ENCODE measurements at regions not wholly inside any gene's neighbourhood (a gene's known extent, or its start where the extent isn't known, plus 50 kb on each side); places are given as distances from the start of the nearest gene placed in this dataset.

DNA sequence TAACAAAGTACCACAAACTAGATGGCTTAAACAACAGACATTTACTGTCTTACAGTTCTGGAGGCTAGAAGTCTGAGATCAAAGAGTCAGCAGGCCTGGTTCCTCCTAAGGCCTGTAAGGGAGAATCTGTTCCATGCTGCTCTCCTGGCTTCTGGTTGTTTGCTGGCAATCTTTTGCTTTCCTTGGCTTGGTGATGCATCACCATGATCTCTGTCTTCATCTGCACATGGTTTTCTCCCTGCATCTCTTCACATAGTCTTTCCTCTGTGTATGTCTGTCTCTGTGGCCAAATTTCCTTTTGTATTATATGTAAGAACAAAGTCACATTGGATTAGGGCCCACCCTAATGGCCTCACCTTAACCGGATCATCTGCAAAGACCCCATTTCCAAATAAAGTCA is 168.5 kb downstream of the CAPZA3 start:
- no peak for DNase-seq
- intact Hi-C loops (cut with micrococcal nuclease; ENCODE audit: unreplicated experiment), result no loop called here
- no peaks in the 10 kb centered on the region for H3K27me3 Mint-ChIP-seq (ENCODE audit: unreplicated experiment)
- H3K4me1 Mint-ChIP-seq (ENCODE audit: low read depth, unreplicated experiment), result no peaks in the 10 kb centered on the region
- TF ChIP-seq, protein P1, sequence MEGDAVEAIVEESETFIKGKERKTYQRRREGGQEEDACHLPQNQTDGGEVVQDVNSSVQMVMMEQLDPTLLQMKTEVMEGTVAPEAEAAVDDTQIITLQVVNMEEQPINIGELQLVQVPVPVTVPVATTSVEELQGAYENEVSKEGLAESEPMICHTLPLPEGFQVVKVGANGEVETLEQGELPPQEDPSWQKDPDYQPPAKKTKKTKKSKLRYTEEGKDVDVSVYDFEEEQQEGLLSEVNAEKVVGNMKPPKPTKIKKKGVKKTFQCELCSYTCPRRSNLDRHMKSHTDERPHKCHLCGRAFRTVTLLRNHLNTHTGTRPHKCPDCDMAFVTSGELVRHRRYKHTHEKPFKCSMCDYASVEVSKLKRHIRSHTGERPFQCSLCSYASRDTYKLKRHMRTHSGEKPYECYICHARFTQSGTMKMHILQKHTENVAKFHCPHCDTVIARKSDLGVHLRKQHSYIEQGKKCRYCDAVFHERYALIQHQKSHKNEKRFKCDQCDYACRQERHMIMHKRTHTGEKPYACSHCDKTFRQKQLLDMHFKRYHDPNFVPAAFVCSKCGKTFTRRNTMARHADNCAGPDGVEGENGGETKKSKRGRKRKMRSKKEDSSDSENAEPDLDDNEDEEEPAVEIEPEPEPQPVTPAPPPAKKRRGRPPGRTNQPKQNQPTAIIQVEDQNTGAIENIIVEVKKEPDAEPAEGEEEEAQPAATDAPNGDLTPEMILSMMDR (IDR thresholded peaks at IDR 0.05; ENCODE audit: unreplicated experiment), result no peak
- no peak overlapping the region for H3K27ac Mint-ChIP-seq (ENCODE audit: unreplicated experiment)
- no peaks in the 10 kb centered on the region for H3K36me3 Mint-ChIP-seq (ENCODE audit: insufficient read depth, unreplicated experiment)
- CTCF ChIA-PET, result no interaction called here
- no peak overlapping the region for H3K4me3 Mint-ChIP-seq (ENCODE audit: low read depth, unreplicated experiment)
- BruUV-seq (replicated peaks), result no TSS peak
- no peaks in the 10 kb centered on the region for H3K9me3 Mint-ChIP-seq (ENCODE audit: low read depth, unreplicated experiment)

DNA sequence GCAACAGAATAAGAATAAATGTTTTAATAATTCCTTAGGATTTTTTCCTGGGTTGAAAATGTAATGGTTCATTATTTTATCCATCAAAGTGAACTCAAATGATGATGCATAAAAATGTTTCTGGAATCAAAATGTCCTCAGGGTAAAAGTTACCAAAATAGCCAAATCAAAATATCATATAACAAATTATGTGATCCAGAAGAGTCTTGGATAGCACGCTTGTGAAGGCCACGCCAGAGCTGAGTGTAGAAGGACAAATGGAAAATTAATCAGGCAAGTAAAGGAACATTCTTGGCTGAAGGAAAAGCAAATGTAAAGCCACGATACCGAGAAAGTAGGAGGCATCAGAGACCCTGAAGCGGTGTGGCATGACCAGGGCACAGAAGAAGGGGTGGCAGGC is 169.2 kb downstream of the CAPZA3 start:
- CTCF ChIA-PET, result no interaction called here
- H3K4me3 Mint-ChIP-seq (ENCODE audit: low read depth, unreplicated experiment), result no peak overlapping the region
- no peaks in the 10 kb centered on the region for H3K36me3 Mint-ChIP-seq (ENCODE audit: insufficient read depth, unreplicated experiment)
- H3K4me1 Mint-ChIP-seq (ENCODE audit: low read depth, unreplicated experiment), result no peaks in the 10 kb centered on the region
- no peaks in the 10 kb centered on the region for H3K9me3 Mint-ChIP-seq (ENCODE audit: low read depth, unreplicated experiment)
- intact Hi-C loops (cut with micrococcal nuclease; ENCODE audit: unreplicated experiment), result no loop called here
- no TSS peak for BruUV-seq (replicated peaks)
- no peaks in the 10 kb centered on the region for H3K27me3 Mint-ChIP-seq (ENCODE audit: unreplicated experiment)
- H3K27ac Mint-ChIP-seq (ENCODE audit: unreplicated experiment), result no peak overlapping the region
- TF ChIP-seq, protein P1 (IDR thresholded peaks at IDR 0.05; ENCODE audit: unreplicated experiment), result no peak
- DNase-seq, result no peak

DNA sequence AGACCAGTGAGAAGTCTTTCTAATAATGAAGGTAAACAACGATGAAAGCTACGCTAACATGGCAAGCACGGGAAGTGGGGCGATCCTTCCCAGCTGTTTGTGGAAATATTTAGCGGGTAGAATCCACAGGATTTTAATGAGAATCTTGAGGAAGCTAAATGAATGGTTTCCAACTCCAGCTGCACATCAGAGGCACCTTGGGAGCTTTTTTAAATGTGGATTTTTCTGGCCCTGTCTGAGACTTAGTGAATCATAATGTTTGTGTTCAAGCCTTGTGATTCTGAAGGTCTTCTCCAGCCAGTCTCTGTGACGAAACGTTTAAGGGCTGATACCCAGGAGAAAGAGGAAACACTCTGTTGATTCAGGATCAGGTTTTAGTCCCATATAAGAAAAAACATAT is 169.8 kb downstream of the CAPZA3 start:
- Mint-ChIP-seq H3K36me3 (ENCODE audit: insufficient read depth, unreplicated experiment) (no peaks in the 10 kb centered on the region), H3K4me1 (ENCODE audit: low read depth, unreplicated experiment) (no peaks in the 10 kb centered on the region), H3K27me3 (ENCODE audit: unreplicated experiment) (no peaks in the 10 kb centered on the region), H3K27ac (ENCODE audit: unreplicated experiment) (no peak overlapping the region), H3K9me3 (ENCODE audit: low read depth, unreplicated experiment) (no peaks in the 10 kb centered on the region), H3K4me3 (ENCODE audit: low read depth, unreplicated experiment) (no peak overlapping the region)
- TF ChIP-seq, protein P1 (IDR thresholded peaks at IDR 0.05; ENCODE audit: unreplicated experiment), result no peak
- intact Hi-C loops (cut with micrococcal nuclease; ENCODE audit: unreplicated experiment), result no loop called here
- BruUV-seq (replicated peaks), result no TSS peak
- DNase-seq, result no peak
- CTCF ChIA-PET, result no interaction called here

DNA sequence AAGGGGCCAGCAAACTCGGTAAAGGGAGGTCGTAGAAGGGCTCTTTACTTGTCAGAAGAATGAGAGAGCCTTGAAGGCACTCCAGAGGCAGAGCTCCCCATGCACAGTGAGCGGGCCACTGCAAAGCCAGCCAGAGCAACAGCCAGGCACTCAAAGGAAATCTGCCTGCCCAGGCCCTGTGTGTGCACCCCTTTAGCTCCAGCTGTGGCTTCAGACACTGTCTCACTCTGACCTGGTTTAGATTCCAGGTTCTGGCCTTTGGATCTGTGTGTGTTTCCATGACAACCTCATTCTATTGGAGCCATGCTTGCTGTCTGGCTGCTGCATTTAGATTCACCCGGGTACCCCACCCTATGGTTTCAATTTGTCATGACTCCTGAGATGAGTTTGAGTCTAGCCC is 170.3 kb downstream of the CAPZA3 start:
- CTCF ChIA-PET, result no interaction called here

More for the DNA sequence above, 170.3 kb downstream of the CAPZA3 start:
- no peaks in the 10 kb centered on the region for H3K9me3 Mint-ChIP-seq (ENCODE audit: low read depth, unreplicated experiment)
- no peaks in the 10 kb centered on the region for H3K4me1 Mint-ChIP-seq (ENCODE audit: low read depth, unreplicated experiment)
- intact Hi-C loops (cut with micrococcal nuclease; ENCODE audit: unreplicated experiment), result no loop called here
- H3K4me3 Mint-ChIP-seq (ENCODE audit: low read depth, unreplicated experiment), result no peak overlapping the region
- H3K36me3 Mint-ChIP-seq (ENCODE audit: insufficient read depth, unreplicated experiment), result no peaks in the 10 kb centered on the region
- DNase-seq, result no peak
- no peak overlapping the region for H3K27ac Mint-ChIP-seq (ENCODE audit: unreplicated experiment)
- no TSS peak for BruUV-seq (replicated peaks)
- H3K27me3 Mint-ChIP-seq (ENCODE audit: unreplicated experiment), result no peaks in the 10 kb centered on the region
- TF ChIP-seq, protein P1 (IDR thresholded peaks at IDR 0.05; ENCODE audit: unreplicated experiment), result no peak
